GM03348 (cell line): ENCODE measurements at regions not wholly inside any gene's neighbourhood (a gene's known extent, or its start where the extent isn't known, plus 50 kb on each side); places are given as distances from the start of the nearest gene placed in this dataset.
"Not testable (repeated sequence)": the region's sequence is repeated elsewhere in the genome, so short reads cannot be mapped to it uniquely, and the experiment has no call there.

Experiments used
- DNase-seq: peaks from one replicate; pipeline ENCODE4 v3.0.0; 2012; ENCODE audit warnings: low spot score

GRCh38 chr5:57069115-57069835 is 104.6 kb upstream of the GPBP1 start:
- DNase-seq: no peak

GRCh38 chr5:57072218-57072892 is 101.5 kb upstream of the GPBP1 start:
- DNase-seq: no peak

DNA sequence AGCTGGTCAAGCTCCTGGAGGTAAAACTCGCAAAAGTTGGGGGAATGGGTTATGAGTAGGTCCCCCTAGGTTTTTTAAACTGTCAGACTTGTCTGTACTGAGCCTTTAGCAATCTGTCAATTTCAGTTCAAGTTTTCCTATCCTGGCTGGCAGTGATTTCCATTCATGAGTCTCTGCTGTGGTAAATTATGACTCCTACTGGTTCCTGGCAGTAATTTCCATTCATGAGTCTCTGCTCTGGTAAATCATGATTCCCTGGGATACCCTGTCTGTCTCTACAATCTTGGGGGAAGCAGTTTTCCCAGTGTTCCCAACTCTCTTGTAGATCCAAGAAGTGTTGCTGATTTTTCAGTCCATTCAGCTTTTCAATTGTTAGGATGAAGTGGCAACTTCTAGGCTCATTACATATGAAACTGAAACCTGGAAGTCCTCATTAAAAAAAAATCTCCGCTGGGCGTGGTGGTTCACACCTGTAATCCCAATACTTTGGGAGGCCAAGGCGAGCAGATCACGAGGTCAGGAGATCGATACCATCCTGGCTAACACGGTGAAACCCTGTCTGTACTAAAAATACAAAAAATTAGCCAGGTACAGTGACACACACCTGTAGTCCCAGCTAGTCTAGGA is 91.3 kb upstream of the GPBP1 start:
- DNase-seq: peak; percentile 20

DNA sequence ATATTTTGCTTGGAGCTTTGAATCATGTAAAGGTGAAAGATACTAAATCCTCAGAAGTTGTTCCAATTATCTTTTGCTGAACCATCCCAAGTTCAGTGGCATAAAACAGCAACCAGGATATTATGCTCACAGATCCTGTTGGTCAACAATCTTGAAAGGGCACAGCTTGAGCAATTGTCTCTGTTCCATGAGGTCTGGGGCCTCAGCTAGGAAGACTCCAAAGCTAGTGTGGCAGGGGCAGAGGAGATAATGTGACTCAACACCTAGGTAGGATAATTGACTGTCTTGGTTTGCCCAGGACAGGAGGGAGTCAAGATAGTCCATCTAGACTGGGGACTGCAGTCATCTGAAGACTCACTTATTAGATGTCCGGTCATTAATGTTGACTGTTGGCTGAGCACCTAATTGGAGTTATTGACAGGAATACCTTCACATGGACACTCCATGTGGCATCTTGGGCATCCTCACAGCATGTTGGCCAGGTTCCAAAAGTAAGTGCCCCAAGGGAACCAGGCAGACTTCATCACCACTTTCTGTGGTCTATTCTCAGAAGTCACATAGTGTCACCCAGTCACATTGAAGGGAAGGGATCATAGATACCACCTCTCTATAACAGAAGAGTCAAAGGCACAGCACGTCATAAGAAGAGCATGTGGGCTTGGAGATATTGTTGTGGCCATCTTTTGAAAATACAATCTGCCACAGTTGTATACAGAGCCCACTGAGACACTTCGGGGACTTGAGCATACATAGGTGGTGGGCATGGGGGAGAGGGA is 88.4 kb upstream of the GPBP1 start:
- DNase-seq: no peak

- DNase-seq: not testable (repeated sequence)
Measured at GRCh38 chr5:57087947-57088346, 85.9 kb upstream of the GPBP1 start.

DNA sequence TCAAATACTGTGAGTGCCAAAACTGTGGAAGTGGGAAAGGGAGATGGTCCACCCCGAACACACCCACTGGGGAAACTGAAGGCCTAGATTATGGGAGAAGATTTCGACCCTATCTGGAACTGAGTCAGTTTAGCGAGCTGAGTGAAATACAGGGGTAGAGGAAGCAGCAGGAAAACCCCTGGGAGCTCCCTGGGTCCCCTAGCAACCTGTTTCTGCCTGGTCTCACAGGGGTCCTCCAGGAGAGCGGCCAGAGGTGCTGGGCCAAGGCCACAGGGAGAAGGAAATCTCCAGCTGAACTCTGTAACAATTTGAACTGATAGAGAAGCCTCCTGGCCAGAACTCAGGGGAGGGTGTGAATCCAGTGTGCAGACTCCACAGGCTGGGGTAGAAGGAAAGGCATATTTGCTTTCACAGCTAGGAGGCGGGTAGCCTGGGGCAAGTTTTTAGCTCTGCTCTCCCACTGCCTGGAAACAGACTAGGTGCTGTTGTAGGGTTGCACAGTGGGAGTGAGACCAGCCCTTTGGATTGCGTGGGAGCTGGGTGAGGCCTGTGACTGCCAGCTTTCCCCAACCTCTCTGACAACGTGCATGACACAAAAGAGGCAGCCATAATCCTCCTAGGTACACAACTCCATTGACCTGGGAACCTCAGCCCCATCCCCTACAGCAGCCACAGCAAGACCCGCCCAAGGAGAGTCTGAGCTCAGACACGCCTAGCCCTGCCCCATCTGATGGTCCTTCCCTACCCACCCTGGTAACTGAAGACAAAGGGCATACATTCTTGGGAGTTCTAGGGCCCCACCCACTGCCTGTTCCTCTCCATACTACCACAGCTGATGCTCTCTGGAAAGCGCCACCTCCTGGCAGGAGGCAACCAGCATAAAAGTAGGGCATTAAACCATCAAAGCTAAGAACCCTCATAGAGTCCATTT is 78.8 kb upstream of the GPBP1 start:
- DNase-seq: no peak

DNA sequence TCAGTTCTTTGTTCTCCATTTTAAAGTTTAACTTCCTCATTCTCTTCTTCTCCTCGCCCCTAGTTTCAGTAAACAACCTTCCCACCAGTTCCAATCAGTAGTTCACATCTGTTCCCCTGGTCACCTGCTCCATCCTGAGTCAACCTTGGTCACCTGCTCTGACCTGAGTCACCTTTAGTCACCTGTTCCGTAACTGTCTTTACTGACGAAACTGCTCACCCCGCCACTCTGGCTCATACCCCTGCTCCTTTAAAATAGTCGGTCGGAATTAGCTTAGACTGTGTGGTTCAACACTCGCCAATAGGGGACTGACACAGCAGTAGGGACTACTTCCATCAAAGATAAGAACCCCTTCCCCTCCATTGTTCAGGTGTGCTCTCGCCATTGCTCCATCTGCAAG is 76.3 kb upstream of the GPBP1 start:
- DNase-seq: no peak

- no peak for DNase-seq
Measured at GRCh38 chr5:57102189-57102904, 71.5 kb upstream of the GPBP1 start.

GRCh38 chr5:57102905-57103255 is 71.0 kb upstream of the GPBP1 start:
- DNase-seq: no peak

- DNase-seq: no peak
Measured at GRCh38 chr5:57103317-57103907, 70.4 kb upstream of the GPBP1 start.

DNA sequence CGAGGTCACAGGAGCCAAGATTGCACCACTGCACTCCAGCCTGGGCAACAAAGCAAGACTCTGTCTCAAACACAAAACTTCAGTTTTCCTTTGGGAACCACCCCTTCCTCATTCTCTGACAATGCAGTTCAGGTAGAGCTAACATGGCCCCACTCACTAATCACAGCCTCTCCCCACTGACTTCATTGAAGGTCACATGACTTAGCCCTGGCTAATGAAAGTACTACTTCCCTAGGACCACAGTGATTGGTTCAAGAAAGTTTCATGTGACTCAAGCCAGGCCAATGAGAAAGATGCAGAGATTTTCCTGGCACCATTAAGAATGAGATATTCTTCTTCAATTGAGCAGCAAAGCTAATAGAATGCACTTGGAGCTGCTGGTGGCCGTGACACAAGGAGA is 67.2 kb upstream of the GPBP1 start:
- no peak for DNase-seq

- DNase-seq: no peak
Measured at GRCh38 chr5:57111993-57112392, 61.9 kb upstream of the GPBP1 start.

GRCh38 chr5:57113481-57113880 is 60.4 kb upstream of the GPBP1 start:
- DNase-seq: no peak

DNA sequence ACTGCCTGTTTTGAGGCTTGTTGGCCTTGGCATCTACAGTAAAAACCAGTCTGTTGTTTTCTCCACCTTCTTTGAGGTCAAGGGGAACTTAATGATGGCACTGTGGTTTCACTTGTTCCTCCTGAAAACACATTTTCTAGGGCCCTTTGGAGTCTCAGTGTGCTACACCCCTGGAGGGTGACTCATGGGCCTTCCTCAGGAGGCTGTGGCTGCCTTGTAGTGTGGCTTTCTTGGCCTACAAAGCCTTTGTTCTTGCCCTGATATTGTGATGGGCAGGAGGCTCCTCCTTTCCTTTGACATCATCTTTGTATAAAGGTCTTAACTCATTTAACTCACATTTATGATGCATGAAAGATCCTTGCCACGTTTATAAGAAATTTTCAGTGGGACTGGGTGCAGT is 56.3 kb upstream of the GPBP1 start:
- no peak for DNase-seq

- DNase-seq: no peak
Measured at GRCh38 chr5:57119031-57119430, 54.8 kb upstream of the GPBP1 start.

GRCh38 chr5:57124014-57124413 is 49.8 kb upstream of the GPBP1 start:
- no peak for DNase-seq
